HFFc6 (cell line): ENCODE measurements at regions not wholly inside any gene's neighbourhood (a gene's known extent, or its start where the extent isn't known, plus 50 kb on each side); places are given as distances from the start of the nearest gene placed in this dataset.

ENCODE experiments used
- DNase-seq: peaks from one replicate; pipeline ENCODE4 v3.0.0-alpha.2; 2018
- H3K27ac Mint-ChIP-seq: 2 replicates; pipeline ENCODE4 v1.8.0; 2020; ENCODE audit warnings: mild to moderate bottlenecking, mixed read lengths
- H3K27me3 Mint-ChIP-seq: 2 replicates; pipeline ENCODE4 v1.8.0; 2021; ENCODE audit warnings: mild to moderate bottlenecking, moderate library complexity, mixed read lengths; ENCODE audit not compliant: insufficient read depth
- H3K36me3 Mint-ChIP-seq: 2 replicates; pipeline ENCODE4 v1.8.0; 2021; ENCODE audit warnings: low read depth, mixed read lengths
- H3K4me1 Mint-ChIP-seq: 2 replicates; pipeline ENCODE4 v1.8.0; 2020; ENCODE audit warnings: low read depth, mixed read lengths
- H3K4me3 Mint-ChIP-seq: 2 replicates; pipeline ENCODE4 v1.8.0; 2020; ENCODE audit warnings: mild to moderate bottlenecking, moderate library complexity, mixed read lengths
- H3K9me3 Mint-ChIP-seq: 2 replicates; pipeline ENCODE4 v1.8.0; 2020; ENCODE audit warnings: mild to moderate bottlenecking, mixed read lengths
- CTCF ChIP-seq: fragments of 200-600 bp; sonication (generic); IDR thresholded peaks from 2 replicates; pipeline ENCODE4 v1.5.0; 2021; ENCODE audit warnings: antibody characterized with exemption, mild to moderate bottlenecking

DNA sequence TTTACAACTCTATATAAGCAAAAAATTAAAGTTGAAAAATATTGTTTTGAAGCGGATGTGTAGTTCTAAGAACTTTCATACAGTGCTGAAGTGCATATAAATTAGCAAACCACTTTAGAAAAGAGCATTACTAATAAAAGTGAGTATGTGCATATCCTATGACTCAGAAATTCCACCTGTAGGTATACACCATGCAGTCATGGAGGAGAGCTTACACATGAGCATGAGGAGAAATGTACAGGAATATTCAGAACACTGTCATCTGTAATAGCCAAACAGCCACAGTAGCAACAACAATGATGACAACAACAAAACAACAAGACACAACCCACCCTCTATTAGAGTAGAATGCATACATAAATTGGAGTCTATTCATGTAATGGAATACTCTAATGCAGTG, 138.2 kb upstream of the ARRDC3 start:
- Mint-ChIP-seq H3K9me3 (peaks cover 12% of the 10 kb centered on the region; the same call in 1 of the 2 replicates), H3K4me1 (no peaks in the 10 kb centered on the region), H3K36me3 (no peaks in the 10 kb centered on the region), H3K27ac (no peak overlapping the region), H3K4me3 (no peak overlapping the region), H3K27me3 (no peaks in the 10 kb centered on the region)
- DNase-seq = no peak
- TF ChIP-seq CTCF = no peak

DNA sequence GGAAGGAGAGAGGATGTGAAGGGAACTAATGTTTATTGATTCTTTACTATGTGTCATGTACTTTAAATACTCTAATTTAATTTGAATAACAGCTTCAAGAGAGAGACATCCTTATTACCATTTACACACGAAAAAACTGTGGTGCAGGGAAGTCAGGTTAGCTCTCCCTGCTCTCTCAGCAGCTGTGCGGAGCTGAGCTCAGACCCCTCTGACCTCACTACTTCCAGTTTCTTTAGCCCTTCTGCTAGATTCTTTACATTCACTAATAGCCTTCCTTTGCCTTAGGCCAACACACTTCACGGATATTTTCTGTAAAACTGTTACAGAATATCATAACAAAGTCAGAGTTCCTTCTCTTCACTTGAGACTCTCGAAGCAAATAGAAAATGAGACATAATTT, 131.3 kb upstream of the ARRDC3 start:
- no peaks in the 10 kb centered on the region for H3K27me3 Mint-ChIP-seq
- no peaks in the 10 kb centered on the region for H3K36me3 Mint-ChIP-seq
- no peaks in the 10 kb centered on the region for H3K9me3 Mint-ChIP-seq
- DNase-seq = no peak
- no peak for TF ChIP-seq CTCF
- H3K27ac Mint-ChIP-seq = no peak overlapping the region
- H3K4me1 Mint-ChIP-seq = no peaks in the 10 kb centered on the region
- H3K4me3 Mint-ChIP-seq = no peak overlapping the region

GRCh38 chr5:91503321-91503720, 120.2 kb upstream of the ARRDC3 start:
- H3K36me3 Mint-ChIP-seq = no peaks in the 10 kb centered on the region
- no peak overlapping the region for H3K27ac Mint-ChIP-seq
- DNase-seq = no peak
- no peaks in the 10 kb centered on the region; the same call in 1 of the 2 replicates for H3K27me3 Mint-ChIP-seq
- TF ChIP-seq CTCF = no peak
- H3K4me1 Mint-ChIP-seq = no peaks in the 10 kb centered on the region
- H3K9me3 Mint-ChIP-seq = no peaks in the 10 kb centered on the region
- no peak overlapping the region for H3K4me3 Mint-ChIP-seq

DNA sequence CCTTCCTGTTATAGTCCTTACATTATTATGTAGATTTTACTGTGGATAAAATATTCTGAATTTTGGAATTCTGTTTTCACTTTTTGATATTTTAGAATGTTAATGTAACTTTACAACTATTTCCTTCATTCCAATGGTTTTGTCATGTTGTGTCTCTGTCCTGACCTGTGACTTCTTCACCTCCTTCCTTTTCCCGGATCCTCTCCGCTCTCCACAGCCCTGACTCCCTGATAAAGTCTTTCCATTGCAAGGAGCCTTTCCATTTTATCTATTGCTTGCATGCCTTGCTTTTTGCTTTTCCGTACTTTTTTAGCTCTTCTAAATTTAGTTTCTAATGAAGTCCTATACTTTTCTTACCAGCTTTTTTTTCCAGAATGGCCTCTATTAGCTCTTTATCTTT, 117.6 kb upstream of the ARRDC3 start:
- Mint-ChIP-seq H3K4me1 (no peaks in the 10 kb centered on the region), H3K27me3 (peaks cover 2% of the 10 kb centered on the region), H3K9me3 (no peaks in the 10 kb centered on the region), H3K4me3 (no peak overlapping the region), H3K36me3 (no peaks in the 10 kb centered on the region), H3K27ac (no peak overlapping the region)
- no peak for DNase-seq
- no peak for TF ChIP-seq CTCF

GRCh38 chr5:91499943-91500531, 116.9 kb upstream of the ARRDC3 start:
- no peak overlapping the region for H3K4me3 Mint-ChIP-seq
- DNase-seq = peak; percentile 43
- H3K36me3 Mint-ChIP-seq = no peaks in the 10 kb centered on the region

More at GRCh38 chr5:91499943-91500531, 116.9 kb upstream of the ARRDC3 start:
- H3K27me3 Mint-ChIP-seq = peaks cover 4% of the 10 kb centered on the region; the same call in 1 of the 2 replicates
- H3K4me1 Mint-ChIP-seq = no peaks in the 10 kb centered on the region
- H3K27ac Mint-ChIP-seq = no peak overlapping the region
- H3K9me3 Mint-ChIP-seq = no peaks in the 10 kb centered on the region
- TF ChIP-seq CTCF = peak; percentile 84
